Adrenal gland (tissue), 9 donors: ENCODE measurements at regions not wholly inside any gene's neighbourhood (a gene's known extent, or its start where the extent isn't known, plus 50 kb on each side); places are given as distances from the start of the nearest gene placed in this dataset.
A peak's percentile ranks its signal among the peaks of the same experiment; 100 is the strongest.

Experiments used
- DNase-seq, 7 donors: peaks; one replicate each; pipeline ENCODE4 v3.0.0-alpha.2; 2019 to 2020
- H3K27ac ChIP-seq, 5 donors: fragments of 200-600 bp; sonication (generic) in 4 of 5; 1 replicate in 3 of 5; 2 replicates in 2 of 5; pipeline versions ENCODE4 v1.5.1 to v1.8.0; 2016 to 2020; ENCODE audit warnings: mild to moderate bottlenecking in 1 of 5
- H3K27me3 ChIP-seq: fragments of 200-600 bp; 2 replicates; pipeline ENCODE4 v1.8.0; 2021
- H3K36me3 ChIP-seq, 2 donors: fragments of 200-600 bp; replicated peaks in 1 of 2; 1 replicate in 1 of 2; 2 replicates in 1 of 2; pipeline versions ENCODE4 v1.5.1 to v1.8.0; 2018 to 2022
- H3K4me1 ChIP-seq, 2 donors: fragments of 200-600 bp; replicated peaks in 1 of 2; 1 replicate in 1 of 2; 2 replicates in 1 of 2; pipeline versions ENCODE4 v1.5.1 to v1.8.0; 2018 to 2021
- H3K4me3 ChIP-seq, 4 donors: fragments of 200-600 bp; sonication (generic) in 3 of 4; one replicate each; pipeline ENCODE4 v1.5.1; 2016 to 2018
- H3K9me3 ChIP-seq, 3 donors: fragments of 200-600 bp; sonication (generic) in 1 of 3; replicated peaks in 1 of 3; 1 replicate in 2 of 3; 2 replicates in 1 of 3; pipeline versions ENCODE4 v1.5.1 to v1.8.0; 2016 to 2021
- POLR2A ChIP-seq, 2 donors: fragments of 450-650 bp; IDR thresholded peaks; one replicate each; pipeline ENCODE4 v1.6.1; 2017; ENCODE audit warnings: antibody characterized with exemption in 2 of 2, mild to moderate bottlenecking in 2 of 2, moderate library complexity in 1 of 2
- WGBS, 4 donors: extraction: QIAGEN DNeasy Blood & Tissue Kit in 2 of 4; methylation state at CpG; one replicate each; pipeline versions ENCODE4 v1.1.5 to v1.1.7; 2013 to 2017; 5-methylcytosine and 5-hydroxymethylcytosine counted together
- intact Hi-C, 2 donors: fragments of 100-400 bp; cut with DNase I; formaldehyde crosslinking; loops; one replicate each; pipeline versions ENCODE4 v1.14.1 to v1.15.0; 2022 to 2023
- TF ChIP-seq, protein P1 (sequence below), 6 experiments: fragments of 450-650 bp in 4 of 6; fragments of 200-600 bp in 2 of 6; sonication (generic) in 1 of 6; IDR thresholded peaks; 1 replicate in 5 of 6; 2 replicates in 1 of 6; pipeline versions ENCODE4 v1.5.1 to v1.8.0; 2016 to 2021; ENCODE audit warnings: antibody characterized with exemption in 6 of 6, mild to moderate bottlenecking in 2 of 6, moderate library complexity in 1 of 6
- donor health status: healthy with polysubstance abuse.
- donor health status: Bipolar disorder and iron deficiency.
- donor health status: DM: yes; HTN: yes; CAD: no.
- donor health status: DM: no; HTN: no; CAD: no.
- donor health status: DM: no; HTN: no; CAD: no.

DNA sequence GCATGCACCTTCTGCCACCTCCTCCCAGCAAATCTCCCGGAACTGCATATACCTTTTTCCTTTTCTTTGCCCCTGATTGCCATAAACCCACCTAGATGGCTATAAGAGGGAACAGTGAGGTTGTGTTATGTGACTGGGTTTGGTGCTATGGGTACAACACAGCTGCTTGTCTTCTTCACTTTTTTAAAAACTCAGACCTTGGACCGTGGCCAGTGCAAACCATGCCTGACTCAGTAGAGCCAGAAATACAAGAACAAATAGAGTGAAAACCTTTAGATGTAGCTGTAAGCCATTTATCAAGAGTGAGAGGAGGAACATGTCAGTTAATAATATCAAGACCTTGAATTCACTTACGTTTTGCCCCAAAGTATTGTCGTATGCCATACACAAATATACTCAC is 267.4 kb upstream of the CHAC2 start:
- 44 to 61% (median 53%) methylated on average over 4 of the region's 4 CpGs for WGBS, 4 donors
- intact Hi-C loops: no loop called here
- no peaks in the 10 kb centered on the region for H3K4me1 ChIP-seq
- no peaks in the 10 kb centered on the region for H3K36me3 ChIP-seq
- no peaks in the 10 kb centered on the region for H3K9me3 ChIP-seq
- no peak for TF ChIP-seq POLR2A (IDR thresholded peaks at IDR 0.05)
- TF ChIP-seq, protein P1, sequence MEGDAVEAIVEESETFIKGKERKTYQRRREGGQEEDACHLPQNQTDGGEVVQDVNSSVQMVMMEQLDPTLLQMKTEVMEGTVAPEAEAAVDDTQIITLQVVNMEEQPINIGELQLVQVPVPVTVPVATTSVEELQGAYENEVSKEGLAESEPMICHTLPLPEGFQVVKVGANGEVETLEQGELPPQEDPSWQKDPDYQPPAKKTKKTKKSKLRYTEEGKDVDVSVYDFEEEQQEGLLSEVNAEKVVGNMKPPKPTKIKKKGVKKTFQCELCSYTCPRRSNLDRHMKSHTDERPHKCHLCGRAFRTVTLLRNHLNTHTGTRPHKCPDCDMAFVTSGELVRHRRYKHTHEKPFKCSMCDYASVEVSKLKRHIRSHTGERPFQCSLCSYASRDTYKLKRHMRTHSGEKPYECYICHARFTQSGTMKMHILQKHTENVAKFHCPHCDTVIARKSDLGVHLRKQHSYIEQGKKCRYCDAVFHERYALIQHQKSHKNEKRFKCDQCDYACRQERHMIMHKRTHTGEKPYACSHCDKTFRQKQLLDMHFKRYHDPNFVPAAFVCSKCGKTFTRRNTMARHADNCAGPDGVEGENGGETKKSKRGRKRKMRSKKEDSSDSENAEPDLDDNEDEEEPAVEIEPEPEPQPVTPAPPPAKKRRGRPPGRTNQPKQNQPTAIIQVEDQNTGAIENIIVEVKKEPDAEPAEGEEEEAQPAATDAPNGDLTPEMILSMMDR (IDR thresholded peaks at IDR 0.05): no peak
- H3K27me3 ChIP-seq: no peaks in the 10 kb centered on the region
- H3K4me3 ChIP-seq: no peak overlapping the region
- peak in 1 of 7 donors; percentile 17 for DNase-seq
- no peak overlapping the region for H3K27ac ChIP-seq

DNA sequence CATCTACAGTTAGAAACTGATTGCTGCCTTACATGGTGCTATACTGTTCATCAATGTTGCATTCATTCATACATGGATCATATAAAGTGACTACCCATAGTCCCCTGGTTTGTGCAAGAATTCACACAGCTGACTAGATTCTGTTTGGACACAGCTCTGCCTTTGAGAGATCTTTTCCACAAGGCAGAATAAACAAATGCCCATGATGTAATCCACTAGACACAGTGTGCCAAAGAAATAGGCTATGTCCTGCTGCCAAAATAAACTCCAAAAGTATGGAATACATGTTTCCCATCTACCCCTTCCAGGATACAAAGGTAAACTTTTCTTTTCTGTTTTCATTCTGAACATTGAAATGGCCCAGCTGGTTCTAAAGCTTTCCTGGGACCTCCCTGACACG is 269.4 kb upstream of the CHAC2 start:
- no peaks in the 10 kb centered on the region for H3K27me3 ChIP-seq
- H3K36me3 ChIP-seq: no peaks in the 10 kb centered on the region
- H3K9me3 ChIP-seq: no peaks in the 10 kb centered on the region
- 77 to 90% (median 86%) methylated on average over 1 of the region's 1 CpG for WGBS, 4 donors
- DNase-seq: no peak
- no peaks in the 10 kb centered on the region for H3K4me1 ChIP-seq
- no peak overlapping the region for H3K27ac ChIP-seq
- no peak for TF ChIP-seq POLR2A (IDR thresholded peaks at IDR 0.05)
- TF ChIP-seq, protein P1 (IDR thresholded peaks at IDR 0.05): no peak
- intact Hi-C loops: no loop called here
- no peak overlapping the region for H3K4me3 ChIP-seq

DNA sequence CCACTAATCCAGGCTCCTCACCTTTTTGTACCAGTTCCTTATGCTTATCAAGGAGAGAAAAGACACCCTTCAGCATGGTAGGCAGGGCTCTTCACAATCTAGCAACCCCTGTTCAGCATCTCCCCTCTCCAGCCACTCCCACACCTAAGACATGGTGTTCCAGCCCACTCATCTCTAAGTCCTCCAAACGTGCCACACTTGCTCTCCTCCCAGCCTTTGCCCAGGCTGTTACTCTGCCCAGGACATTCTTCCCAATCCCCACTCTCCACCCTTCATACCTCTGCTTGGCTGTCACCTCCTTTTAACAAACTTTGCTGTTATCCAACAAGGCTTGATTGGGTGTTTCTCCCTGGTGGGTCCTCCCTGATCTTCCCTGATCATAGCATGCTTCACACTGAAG is 270.6 kb upstream of the CHAC2 start:
- Histone ChIP-seq H3K4me3 (no peak overlapping the region), H3K9me3 (no peaks in the 10 kb centered on the region), H3K27me3 (no peaks in the 10 kb centered on the region), H3K27ac (no peak overlapping the region), H3K36me3 (no peaks in the 10 kb centered on the region), H3K4me1 (no peaks in the 10 kb centered on the region)
- TF ChIP-seq, protein P1 (IDR thresholded peaks at IDR 0.05): no peak
- no peak for TF ChIP-seq POLR2A (IDR thresholded peaks at IDR 0.05)
- DNase-seq: no peak
- 42 to 60% (median 56%) methylated on average over 1 of the region's 1 CpG for WGBS, 4 donors
- intact Hi-C loops: no loop called here

DNA sequence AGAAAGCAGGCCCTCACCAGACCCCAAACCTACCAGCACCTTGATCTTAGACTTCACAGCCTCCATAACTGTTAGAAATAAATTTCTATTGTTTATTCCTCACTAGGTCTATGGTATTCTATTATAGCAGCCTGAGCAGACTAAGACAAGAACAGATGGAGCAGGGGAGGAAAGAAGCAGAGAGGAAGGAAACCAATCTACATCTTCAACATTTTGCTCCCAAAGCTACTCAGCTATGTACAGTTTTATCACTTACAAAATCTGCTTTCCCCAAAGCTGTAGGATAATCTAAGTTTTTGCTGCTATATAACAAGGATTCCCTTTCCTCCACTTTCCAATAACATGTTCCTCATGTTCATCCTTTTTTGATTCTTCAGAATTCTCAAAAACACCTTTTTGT is 274.4 kb upstream of the CHAC2 start:
- no peak for DNase-seq
- intact Hi-C loops: no loop called here

More for the DNA sequence above, 274.4 kb upstream of the CHAC2 start:
- Histone ChIP-seq H3K27me3 (no peaks in the 10 kb centered on the region), H3K4me1 (no peaks in the 10 kb centered on the region), H3K36me3 (no peaks in the 10 kb centered on the region), H3K9me3 (no peaks in the 10 kb centered on the region), H3K27ac (no peak overlapping the region), H3K4me3 (no peak overlapping the region)
- TF ChIP-seq POLR2A (IDR thresholded peaks at IDR 0.05): no peak
- TF ChIP-seq, protein P1 (IDR thresholded peaks at IDR 0.05): no peak
